HEK293 (cell line): ENCODE measurements at regions not wholly inside any gene's neighbourhood (a gene's known extent, or its start where the extent isn't known, plus 50 kb on each side); places are given as distances from the start of the nearest gene placed in this dataset.

ENCODE experiments used
- CTCF ChIA-PET: fragments of 350-600 bp; formaldehyde crosslinking; extraction: SDS; loops from one replicate; lab custom pipeline; 2021; ENCODE audit warnings: antibody characterized with exemption; lab: Yijun Ruan, JAX
- POLR2A ChIA-PET: fragments of 300-600 bp; formaldehyde crosslinking; extraction: SDS; loops from one replicate; lab custom pipeline; 2020; ENCODE audit warnings: antibody characterized with exemption, inconsistent platforms; lab: Yijun Ruan, JAX
- H3K27ac ChIP-seq: fragments of 200-500 bp; sonication (Bioruptor generic); 2 replicates; pipeline ENCODE4 v1.5.1; 2014; ENCODE audit warnings: low read depth, low read length, control low read depth, inconsistent platforms; ENCODE audit errors: extremely low read depth
- H3K36me3 ChIP-seq, 2 experiments: fragments of 200-500 bp in 1 of 2; sonication (Bioruptor generic) in 1 of 2; 1 replicate in 1 of 2; 2 replicates in 1 of 2; pipeline ENCODE4 v1.5.1; 2014 to 2017; ENCODE audit warnings: inconsistent platforms in 2 of 2, low read length in 2 of 2; ENCODE audit not compliant: control insufficient read depth in 2 of 2, insufficient read depth in 1 of 2
- H3K4me1 ChIP-seq: fragments of 200-500 bp; sonication (Bioruptor generic); 2 replicates; pipeline ENCODE4 v1.5.1; 2014; ENCODE audit warnings: mild to moderate bottlenecking, low read length, inconsistent platforms; ENCODE audit not compliant: control insufficient read depth, insufficient read depth
- H3K4me3 ChIP-seq: 2 replicates; pipeline ENCODE4 v1.5.1; 2011; ENCODE audit warnings: low read depth, mild to moderate bottlenecking, control low read depth, low read length, moderate library complexity
- H3K9me3 ChIP-seq: fragments of 200-500 bp; sonication (Bioruptor generic); 2 replicates; pipeline ENCODE4 v1.5.1; 2014; ENCODE audit warnings: low read depth, low read length, inconsistent platforms; ENCODE audit not compliant: control insufficient read depth, insufficient read depth
- PRDM2 ChIP-seq: fragments of 450-650 bp; formaldehyde crosslinking; IDR thresholded peaks from 2 replicates; pipeline ENCODE4 v1.5.1; 2016; ENCODE audit warnings: missing biosample characterization, missing genetic modification characterization, borderline replicate concordance
- ZBTB17 ChIP-seq: fragments of 450-650 bp; formaldehyde crosslinking; IDR thresholded peaks from 2 replicates; pipeline ENCODE4 v1.5.1; 2016; ENCODE audit warnings: missing biosample characterization, missing genetic modification characterization
- ZBTB49 ChIP-seq: fragments of 450-650 bp; formaldehyde crosslinking; IDR thresholded peaks from 2 replicates; pipeline ENCODE4 v1.5.1; 2016; ENCODE audit warnings: missing biosample characterization, missing genetic modification characterization, low read depth
- ZNF121 ChIP-seq: fragments of 450-650 bp; formaldehyde crosslinking; IDR thresholded peaks from 2 replicates; pipeline ENCODE4 v1.5.1; 2016; ENCODE audit warnings: missing biosample characterization, missing genetic modification characterization
- ZNF280D ChIP-seq: fragments of 450-650 bp; formaldehyde crosslinking; IDR thresholded peaks from 2 replicates; pipeline ENCODE4 v1.5.1; 2016; ENCODE audit warnings: missing biosample characterization, missing genetic modification characterization
- ZNF473 ChIP-seq: fragments of 450-650 bp; formaldehyde crosslinking; IDR thresholded peaks from 2 replicates; pipeline ENCODE4 v1.5.1; 2017; ENCODE audit warnings: missing biosample characterization, missing genetic modification characterization
- ZNF521 ChIP-seq: fragments of 450-650 bp; formaldehyde crosslinking; IDR thresholded peaks from 2 replicates; pipeline ENCODE4 v1.5.1; 2017; ENCODE audit warnings: missing biosample characterization, mild to moderate bottlenecking, missing genetic modification characterization
- ZNF571 ChIP-seq: fragments of 450-650 bp; formaldehyde crosslinking; IDR thresholded peaks from 2 replicates; pipeline ENCODE4 v1.5.0; 2017; ENCODE audit warnings: missing biosample characterization, missing genetic modification characterization
- ZNF670 ChIP-seq: fragments of 450-650 bp; formaldehyde crosslinking; IDR thresholded peaks from 2 replicates; pipeline ENCODE4 v1.5.1; 2016; ENCODE audit warnings: missing biosample characterization, missing genetic modification characterization, low read depth
- ZNF768 ChIP-seq: fragments of 450-650 bp; formaldehyde crosslinking; IDR thresholded peaks from 2 replicates; pipeline ENCODE4 v1.5.1; 2018; ENCODE audit warnings: missing biosample characterization, mild to moderate bottlenecking, missing genetic modification characterization
- ZNF776 ChIP-seq: fragments of 450-650 bp; formaldehyde crosslinking; IDR thresholded peaks from 2 replicates; pipeline ENCODE4 v1.5.0; 2017; ENCODE audit warnings: missing biosample characterization, missing genetic modification characterization, borderline replicate concordance
- ZXDB ChIP-seq: fragments of 450-650 bp; formaldehyde crosslinking; IDR thresholded peaks from 2 replicates; pipeline ENCODE4 v1.5.1; 2016; ENCODE audit warnings: missing biosample characterization, missing genetic modification characterization

GRCh38 chr4:79847411-79847810 is 225.6 kb downstream of the ANTXR2 start (continued):
- no peak for TF ChIP-seq ZNF473
- TF ChIP-seq, all 188 proteins: peak for 0

GRCh38 chr4:79842162-79842561 is 230.9 kb downstream of the ANTXR2 start:
- POLR2A ChIA-PET: no interaction called here

More at GRCh38 chr4:79842162-79842561, 230.9 kb downstream of the ANTXR2 start:
- no peaks in the 10 kb centered on the region for H3K9me3 ChIP-seq
- no peak overlapping the region for H3K4me3 ChIP-seq
- CTCF ChIA-PET: no interaction called here
- no peaks in the 10 kb centered on the region for H3K36me3 ChIP-seq
- H3K4me1 ChIP-seq: no peaks in the 10 kb centered on the region
- no peak overlapping the region for H3K27ac ChIP-seq
- TF ChIP-seq ZNF768: no peak
- TF ChIP-seq ZNF776 (tag by site-specific recombination): no peak
- no peak for TF ChIP-seq PRDM2 (tag by site-specific recombination)
- no peak for TF ChIP-seq ZNF670 (tag by site-specific recombination)
- no peak for TF ChIP-seq ZNF571 (tag by site-specific recombination)
- no peak for TF ChIP-seq ZNF280D (tag by site-specific recombination)
- TF ChIP-seq ZXDB (tag by site-specific recombination): no peak
- TF ChIP-seq ZBTB17: no peak
- no peak for TF ChIP-seq ZNF121
- no peak for TF ChIP-seq ZBTB49 (tag by site-specific recombination)
- TF ChIP-seq ZNF521 (tag by site-specific recombination): no peak
